Fibroblast of mammary gland (primary cell): ENCODE measurements at regions not wholly inside any gene's neighbourhood (a gene's known extent, or its start where the extent isn't known, plus 50 kb on each side); places are given as distances from the start of the nearest gene placed in this dataset.

Experiments
- DNase-seq: peaks from one replicate; pipeline ENCODE4 v3.0.0-alpha.2; 2010; ENCODE audit warnings: low read depth
- H3K4me3 ChIP-seq: 2 replicates; pipeline ENCODE4 v1.5.1; 2011; ENCODE audit warnings: low read depth, mild to moderate bottlenecking, low read length, moderate library complexity; ENCODE audit not compliant: control insufficient read depth
- TF ChIP-seq, protein P1 (sequence below): conservative IDR thresholded peaks from 2 replicates; pipeline ENCODE4 v1.5.1; 2011; ENCODE audit warnings: low read depth, low read length, inconsistent platforms; ENCODE audit not compliant: control insufficient read depth, insufficient read depth

DNA sequence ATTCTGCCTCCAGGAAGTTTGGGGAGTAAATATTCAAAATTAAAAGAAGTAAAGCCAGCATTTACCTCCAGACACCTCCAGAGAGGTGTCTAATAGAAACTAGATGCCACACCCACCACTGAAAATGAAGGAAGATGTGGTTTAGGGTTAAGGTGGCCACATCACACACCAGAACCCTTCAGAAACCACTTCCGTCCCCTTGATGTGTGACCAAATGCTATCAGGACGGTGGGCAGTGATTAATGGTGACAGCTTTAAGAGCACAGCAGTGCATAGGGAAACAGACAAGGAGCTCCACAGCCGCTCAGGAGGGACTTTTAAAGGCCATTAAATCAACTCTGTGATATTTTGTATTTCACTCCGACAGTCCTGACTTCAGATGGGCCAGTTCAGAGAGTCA is 295.2 kb downstream of the BRINP1 start:
- TF ChIP-seq, protein P1, sequence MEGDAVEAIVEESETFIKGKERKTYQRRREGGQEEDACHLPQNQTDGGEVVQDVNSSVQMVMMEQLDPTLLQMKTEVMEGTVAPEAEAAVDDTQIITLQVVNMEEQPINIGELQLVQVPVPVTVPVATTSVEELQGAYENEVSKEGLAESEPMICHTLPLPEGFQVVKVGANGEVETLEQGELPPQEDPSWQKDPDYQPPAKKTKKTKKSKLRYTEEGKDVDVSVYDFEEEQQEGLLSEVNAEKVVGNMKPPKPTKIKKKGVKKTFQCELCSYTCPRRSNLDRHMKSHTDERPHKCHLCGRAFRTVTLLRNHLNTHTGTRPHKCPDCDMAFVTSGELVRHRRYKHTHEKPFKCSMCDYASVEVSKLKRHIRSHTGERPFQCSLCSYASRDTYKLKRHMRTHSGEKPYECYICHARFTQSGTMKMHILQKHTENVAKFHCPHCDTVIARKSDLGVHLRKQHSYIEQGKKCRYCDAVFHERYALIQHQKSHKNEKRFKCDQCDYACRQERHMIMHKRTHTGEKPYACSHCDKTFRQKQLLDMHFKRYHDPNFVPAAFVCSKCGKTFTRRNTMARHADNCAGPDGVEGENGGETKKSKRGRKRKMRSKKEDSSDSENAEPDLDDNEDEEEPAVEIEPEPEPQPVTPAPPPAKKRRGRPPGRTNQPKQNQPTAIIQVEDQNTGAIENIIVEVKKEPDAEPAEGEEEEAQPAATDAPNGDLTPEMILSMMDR: no peak
- no peak for DNase-seq
- no peak overlapping the region for H3K4me3 ChIP-seq

DNA sequence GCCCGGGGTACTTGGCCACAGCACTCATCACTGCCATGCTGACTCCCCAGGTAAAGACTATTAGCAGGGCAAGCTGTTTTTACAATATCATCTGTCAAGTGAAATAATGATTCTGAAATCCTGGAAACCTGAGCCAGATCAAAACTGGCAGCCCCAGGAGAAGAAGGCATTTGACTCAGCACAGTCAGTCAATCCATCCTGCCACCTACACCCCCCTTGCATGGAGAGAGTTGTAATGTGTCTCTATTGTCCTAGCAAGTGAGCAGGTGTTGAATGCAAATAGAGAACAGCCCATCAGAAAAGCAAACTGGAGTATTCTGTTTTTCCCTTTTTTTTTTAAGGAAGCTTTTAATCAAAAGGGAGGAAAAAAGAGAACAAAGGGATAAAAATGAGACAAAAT is 291.2 kb downstream of the BRINP1 start:
- H3K4me3 ChIP-seq: no peak overlapping the region
- TF ChIP-seq, protein P1: no peak
- DNase-seq: no peak

GRCh38 chr9:119083673-119084072 is 285.6 kb downstream of the BRINP1 start:
- no peak overlapping the region for H3K4me3 ChIP-seq
- no peak for DNase-seq
- TF ChIP-seq, protein P1: no peak

- no peak for DNase-seq
- TF ChIP-seq, protein P1: no peak
- H3K4me3 ChIP-seq: no peak overlapping the region
Measured at GRCh38 chr9:119086590-119086989, 282.6 kb downstream of the BRINP1 start.

DNA sequence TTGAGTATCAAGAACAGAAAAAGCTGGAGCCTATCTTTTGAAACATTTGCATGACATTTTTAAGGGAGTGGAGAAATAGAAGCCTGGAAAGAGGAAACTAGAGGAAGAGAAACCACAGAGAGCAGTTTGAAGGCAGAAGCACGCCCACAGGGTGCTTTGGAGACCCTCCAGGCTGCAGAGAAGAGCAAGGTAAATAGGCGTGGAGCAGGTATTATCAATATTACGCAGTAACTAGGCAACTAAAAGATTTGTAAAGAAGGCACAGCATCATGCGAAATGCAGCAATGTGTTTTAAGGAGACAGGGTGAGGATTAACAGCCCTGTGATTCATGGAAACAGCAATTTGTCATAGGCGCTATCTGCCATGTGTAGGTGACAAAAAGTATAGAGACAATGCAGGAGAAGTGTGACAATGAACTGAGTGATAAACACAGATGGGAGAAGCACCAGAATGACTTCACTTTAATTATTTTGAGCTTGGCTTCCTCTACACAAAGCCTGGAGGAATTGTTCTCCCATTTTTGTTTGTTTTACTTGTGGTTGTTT is 281.2 kb downstream of the BRINP1 start:
- TF ChIP-seq, protein P1: no peak

DNA sequence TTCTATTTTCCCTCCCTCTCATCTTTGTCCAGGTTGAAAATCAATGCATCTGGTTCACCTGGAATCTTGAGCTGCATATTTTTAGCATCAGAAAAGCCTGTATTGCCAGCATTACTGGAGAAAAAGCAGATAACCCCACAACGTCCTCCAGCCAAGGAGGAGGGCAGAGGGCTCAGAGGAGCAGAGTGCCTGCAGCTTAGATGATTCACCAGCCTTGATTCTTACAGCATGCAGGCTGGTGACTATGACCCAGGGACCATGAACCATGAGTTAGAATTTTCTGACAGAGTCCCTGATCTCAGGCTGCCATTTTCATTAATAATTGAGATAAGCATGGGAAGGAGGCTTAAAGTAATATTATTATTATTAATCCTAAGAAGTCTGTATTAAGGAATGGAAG is 278.2 kb downstream of the BRINP1 start:
- peak; percentile 14 for DNase-seq
- H3K4me3 ChIP-seq: no peak overlapping the region
- TF ChIP-seq, protein P1: no peak

More for the DNA sequence above, 281.2 kb downstream of the BRINP1 start:
- DNase-seq: no peak
- no peak overlapping the region for H3K4me3 ChIP-seq

DNA sequence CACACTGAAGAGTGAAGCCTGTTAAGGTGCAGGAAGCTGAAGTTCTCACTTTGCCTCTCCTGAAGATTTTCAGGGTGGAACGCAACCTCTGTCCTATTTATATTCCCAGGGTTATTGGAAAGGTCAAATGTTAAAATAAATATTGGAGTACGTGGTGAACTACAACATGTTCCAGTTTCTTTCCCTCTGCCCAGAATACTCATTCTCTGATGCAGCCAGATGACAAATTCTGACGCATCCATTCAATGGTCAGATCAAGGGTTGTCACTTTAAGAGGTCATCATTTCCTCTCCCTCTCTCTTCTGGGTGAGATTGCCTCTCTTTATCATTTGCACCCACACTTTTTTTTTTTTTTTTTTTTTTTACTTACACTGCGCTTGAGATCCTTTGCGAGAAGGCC is 277.1 kb downstream of the BRINP1 start:
- peak; percentile 56 for DNase-seq
- no peak overlapping the region for H3K4me3 ChIP-seq
- TF ChIP-seq, protein P1: no peak
